Suprapubic skin (tissue), 4 donors: ENCODE measurements at regions not wholly inside any gene's neighbourhood (a gene's known extent, or its start where the extent isn't known, plus 50 kb on each side); places are given as distances from the start of the nearest gene placed in this dataset.

Experiments used
- DNase-seq, 2 donors: peaks; one replicate each; pipeline ENCODE4 v3.0.0-alpha.2; 2019; ENCODE audit warnings: low spot score in 2 of 2
- H3K27ac ChIP-seq: fragments of 200-600 bp; sonication (generic); one replicate; pipeline ENCODE4 v1.5.1; 2019
- H3K27me3 ChIP-seq: fragments of 200-600 bp; sonication (generic); one replicate; pipeline ENCODE4 v1.5.1; 2019
- H3K36me3 ChIP-seq: fragments of 200-600 bp; sonication (generic); one replicate; pipeline ENCODE4 v1.5.1; 2019
- H3K4me1 ChIP-seq: fragments of 200-600 bp; sonication (generic); one replicate; pipeline ENCODE4 v1.5.1; 2019
- H3K4me3 ChIP-seq: fragments of 200-600 bp; sonication (generic); one replicate; pipeline ENCODE4 v1.5.1; 2019; ENCODE audit warnings: mild to moderate bottlenecking
- H3K9me3 ChIP-seq: fragments of 200-600 bp; sonication (generic); one replicate; pipeline ENCODE4 v1.5.1; 2019
- EP300 ChIP-seq: sonication (generic); formaldehyde crosslinking; IDR thresholded peaks from one replicate; pipeline ENCODE4 v1.6.1; 2017; ENCODE audit warnings: antibody characterized with exemption
- POLR2A ChIP-seq, 2 donors: fragments of 450-650 bp; IDR thresholded peaks; one replicate each; pipeline ENCODE4 v1.6.1; 2017; ENCODE audit warnings: antibody characterized with exemption in 2 of 2, mild to moderate bottlenecking in 2 of 2, moderate library complexity in 2 of 2
- POLR2AphosphoS5 ChIP-seq, 3 donors: sonication (generic); formaldehyde crosslinking; IDR thresholded peaks; one replicate each; pipeline ENCODE4 v1.6.1; 2017; ENCODE audit warnings: antibody characterized with exemption in 3 of 3
- WGBS: methylation state at CpG from one replicate; pipeline ENCODE4 v1.1.5; 2018; 5-methylcytosine and 5-hydroxymethylcytosine counted together
- TF ChIP-seq, protein P1 (sequence below), 2 donors: fragments of 200-600 bp in 1 of 2; fragments of 450-650 bp in 1 of 2; sonication (generic) in 1 of 2; IDR thresholded peaks; one replicate each; pipeline ENCODE4 v1.5.1; 2016 to 2019; ENCODE audit warnings: antibody characterized with exemption in 2 of 2, mild to moderate bottlenecking in 1 of 2, moderate library complexity in 1 of 2

DNA sequence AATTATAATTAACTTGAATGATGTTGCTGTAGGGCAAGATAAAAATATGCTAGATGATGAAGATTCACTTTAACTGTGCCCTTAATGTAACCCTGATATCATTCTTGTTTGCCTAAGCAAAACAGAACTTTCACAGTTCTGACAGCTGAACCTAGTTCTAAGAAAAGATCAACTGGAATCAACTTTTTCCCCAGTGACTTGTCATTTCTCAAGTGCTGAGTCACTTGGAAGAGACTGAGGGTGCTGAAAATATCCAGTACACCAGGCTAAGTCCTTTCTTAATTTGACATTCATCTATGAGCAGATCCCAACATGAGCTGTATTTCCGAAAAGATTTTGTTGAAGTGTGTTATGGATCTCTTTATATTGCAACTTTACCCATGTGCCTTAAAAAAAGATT is 140.4 kb downstream of the MID1IP1 start:
- peak overlapping the region; percentile 70 for H3K27ac ChIP-seq
- DNase-seq, result no peak
- peaks cover 3% of the 10 kb centered on the region for H3K4me1 ChIP-seq
- no peak overlapping the region for H3K4me3 ChIP-seq
- TF ChIP-seq EP300, result no peak
- no peak for TF ChIP-seq POLR2AphosphoS5 (IDR thresholded peaks at IDR 0.05)
- TF ChIP-seq POLR2A (IDR thresholded peaks at IDR 0.05), result no peak
- TF ChIP-seq, protein P1, sequence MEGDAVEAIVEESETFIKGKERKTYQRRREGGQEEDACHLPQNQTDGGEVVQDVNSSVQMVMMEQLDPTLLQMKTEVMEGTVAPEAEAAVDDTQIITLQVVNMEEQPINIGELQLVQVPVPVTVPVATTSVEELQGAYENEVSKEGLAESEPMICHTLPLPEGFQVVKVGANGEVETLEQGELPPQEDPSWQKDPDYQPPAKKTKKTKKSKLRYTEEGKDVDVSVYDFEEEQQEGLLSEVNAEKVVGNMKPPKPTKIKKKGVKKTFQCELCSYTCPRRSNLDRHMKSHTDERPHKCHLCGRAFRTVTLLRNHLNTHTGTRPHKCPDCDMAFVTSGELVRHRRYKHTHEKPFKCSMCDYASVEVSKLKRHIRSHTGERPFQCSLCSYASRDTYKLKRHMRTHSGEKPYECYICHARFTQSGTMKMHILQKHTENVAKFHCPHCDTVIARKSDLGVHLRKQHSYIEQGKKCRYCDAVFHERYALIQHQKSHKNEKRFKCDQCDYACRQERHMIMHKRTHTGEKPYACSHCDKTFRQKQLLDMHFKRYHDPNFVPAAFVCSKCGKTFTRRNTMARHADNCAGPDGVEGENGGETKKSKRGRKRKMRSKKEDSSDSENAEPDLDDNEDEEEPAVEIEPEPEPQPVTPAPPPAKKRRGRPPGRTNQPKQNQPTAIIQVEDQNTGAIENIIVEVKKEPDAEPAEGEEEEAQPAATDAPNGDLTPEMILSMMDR (IDR thresholded peaks at IDR 0.05), result no peak
- no peaks in the 10 kb centered on the region for H3K9me3 ChIP-seq
- no peaks in the 10 kb centered on the region for H3K36me3 ChIP-seq
- no peaks in the 10 kb centered on the region for H3K27me3 ChIP-seq
- WGBS, result 82% methylated on average over 1 of the region's 1 CpG

DNA sequence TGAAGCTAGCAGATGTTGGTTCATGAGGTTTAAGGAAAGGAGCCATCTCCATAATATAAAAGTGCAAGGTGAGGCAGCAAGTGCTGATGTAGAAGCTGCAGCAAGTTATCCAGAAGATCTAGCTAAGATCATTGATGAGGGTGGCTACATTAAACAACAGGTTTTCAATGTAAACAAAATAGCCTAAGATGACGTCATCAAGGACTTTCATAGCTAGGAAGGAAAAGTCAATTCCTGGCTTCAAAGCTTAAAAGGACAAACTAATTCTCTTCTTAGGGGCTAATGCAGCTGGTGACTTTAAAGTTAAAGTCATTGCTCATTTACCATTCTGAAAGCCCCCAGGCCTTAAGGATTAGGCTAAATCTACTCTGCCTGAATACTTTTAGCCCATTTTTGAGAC is 141.9 kb downstream of the MID1IP1 start:
- TF ChIP-seq, protein P1 (IDR thresholded peaks at IDR 0.05), result no peak
- TF ChIP-seq POLR2AphosphoS5 (IDR thresholded peaks at IDR 0.05) (no peak), EP300 (no peak), POLR2A (IDR thresholded peaks at IDR 0.05) (no peak)
- no peaks in the 10 kb centered on the region for H3K36me3 ChIP-seq
- H3K4me3 ChIP-seq, result no peak overlapping the region
- H3K9me3 ChIP-seq, result no peaks in the 10 kb centered on the region
- H3K27ac ChIP-seq, result no peak overlapping the region
- H3K4me1 ChIP-seq, result peaks cover 3% of the 10 kb centered on the region
- DNase-seq, result no peak
- WGBS, result 61% methylated on average over 1 of the region's 1 CpG
- H3K27me3 ChIP-seq, result no peaks in the 10 kb centered on the region

DNA sequence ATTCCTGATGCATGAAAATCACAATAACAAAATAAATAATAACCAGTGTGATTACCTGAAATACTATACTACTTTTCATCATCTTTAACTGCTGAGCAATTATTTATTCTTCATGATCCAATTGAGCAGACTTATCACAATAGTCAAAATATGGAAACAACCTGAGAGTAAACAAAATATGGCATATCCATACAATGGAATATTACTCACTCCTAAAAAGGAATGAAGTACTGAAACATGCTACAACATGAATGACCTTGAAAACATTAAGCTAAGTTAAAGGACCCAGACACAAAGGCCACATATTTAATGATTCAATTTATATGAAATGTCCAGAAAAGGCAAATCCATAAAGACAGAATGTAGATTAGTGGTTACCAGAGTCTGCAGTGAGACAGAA is 146.8 kb downstream of the MID1IP1 start:
- TF ChIP-seq EP300, result no peak
- TF ChIP-seq, protein P1 (IDR thresholded peaks at IDR 0.05), result no peak
- no peak for TF ChIP-seq POLR2A (IDR thresholded peaks at IDR 0.05)
- TF ChIP-seq POLR2AphosphoS5 (IDR thresholded peaks at IDR 0.05), result no peak
- no peaks in the 10 kb centered on the region for H3K9me3 ChIP-seq
- no peak for DNase-seq
- no peak overlapping the region for H3K4me3 ChIP-seq
- no peaks in the 10 kb centered on the region for H3K36me3 ChIP-seq
- H3K4me1 ChIP-seq, result no peaks in the 10 kb centered on the region
- H3K27me3 ChIP-seq, result no peaks in the 10 kb centered on the region
- no peak overlapping the region for H3K27ac ChIP-seq

DNA sequence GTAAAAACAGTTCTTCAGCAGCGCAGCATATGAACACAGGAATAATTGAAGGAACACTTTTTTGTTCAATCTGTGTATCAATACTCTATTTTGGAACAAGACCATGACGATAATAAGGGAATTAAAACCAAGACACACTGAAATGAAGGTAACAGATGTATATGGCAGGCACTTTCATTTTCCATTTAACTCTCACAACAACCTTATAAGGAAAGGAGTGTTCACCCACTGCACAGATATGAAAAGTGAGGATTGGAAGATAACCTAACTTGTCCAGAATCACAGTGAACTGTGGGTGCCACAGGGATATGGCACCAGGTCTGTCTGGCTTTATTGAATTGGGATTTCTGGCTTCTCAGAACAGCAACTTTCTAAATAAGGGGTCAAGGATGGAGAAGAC is 153.3 kb downstream of the MID1IP1 start:
- H3K9me3 ChIP-seq, result no peaks in the 10 kb centered on the region
- DNase-seq, result no peak
- no peaks in the 10 kb centered on the region for H3K36me3 ChIP-seq
- no peak for TF ChIP-seq POLR2A (IDR thresholded peaks at IDR 0.05)
- no peak for TF ChIP-seq EP300
- TF ChIP-seq POLR2AphosphoS5 (IDR thresholded peaks at IDR 0.05), result no peak
- TF ChIP-seq, protein P1 (IDR thresholded peaks at IDR 0.05), result no peak
- H3K4me1 ChIP-seq, result no peaks in the 10 kb centered on the region
- H3K27ac ChIP-seq, result no peak overlapping the region
- WGBS, result 77% methylated on average over 2 of the region's 2 CpGs
- H3K27me3 ChIP-seq, result no peaks in the 10 kb centered on the region
- H3K4me3 ChIP-seq, result no peak overlapping the region

DNA sequence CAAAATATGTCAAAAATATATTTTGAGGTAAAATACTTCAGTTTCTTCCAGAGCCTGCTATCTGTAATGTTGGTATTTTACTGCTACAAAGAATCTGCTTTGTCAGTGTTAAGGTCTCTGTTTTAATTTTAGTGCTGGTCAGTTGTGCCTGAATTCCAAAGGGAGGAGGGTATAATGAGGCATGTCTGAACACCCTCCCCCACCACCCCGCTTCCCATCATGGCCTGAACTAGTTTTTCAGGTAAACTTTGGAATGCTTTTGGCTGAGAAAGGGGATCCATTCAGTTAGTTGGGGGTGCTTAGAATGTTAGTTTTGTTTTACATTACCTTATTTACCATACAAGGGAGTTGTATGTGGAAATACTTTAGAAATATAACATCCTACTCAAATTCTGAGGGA is 158.5 kb downstream of the MID1IP1 start:
- no peaks in the 10 kb centered on the region for H3K27me3 ChIP-seq
- H3K4me3 ChIP-seq, result no peak overlapping the region
- H3K36me3 ChIP-seq, result no peaks in the 10 kb centered on the region
- no peak for DNase-seq
- no peak overlapping the region for H3K27ac ChIP-seq
- WGBS, result 67% methylated on average over 1 of the region's 1 CpG
- no peaks in the 10 kb centered on the region for H3K4me1 ChIP-seq
- no peak for TF ChIP-seq POLR2AphosphoS5 (IDR thresholded peaks at IDR 0.05)
- no peaks in the 10 kb centered on the region for H3K9me3 ChIP-seq

DNA sequence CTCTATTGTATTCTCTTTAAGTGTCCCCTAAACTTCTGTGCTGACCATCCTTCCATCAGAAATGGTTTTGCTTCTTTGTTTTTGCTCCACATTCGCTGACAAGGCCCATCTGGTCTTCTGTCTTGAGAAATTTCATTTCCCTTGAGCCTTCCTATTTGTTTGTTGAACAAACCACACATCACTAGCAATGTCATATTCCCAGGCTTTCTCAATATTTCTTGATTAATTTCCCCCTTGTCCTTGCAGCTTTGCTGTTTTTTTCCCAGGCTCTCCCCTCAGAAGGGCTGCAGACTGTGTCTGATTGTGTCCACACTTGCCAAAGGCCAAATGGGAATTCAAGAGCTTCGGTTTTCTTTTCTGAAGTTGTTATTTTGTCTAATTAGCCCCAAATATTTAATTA is 158.9 kb downstream of the MID1IP1 start:
- Histone ChIP-seq H3K9me3 (no peaks in the 10 kb centered on the region), H3K4me3 (no peak overlapping the region), H3K27ac (no peak overlapping the region), H3K36me3 (no peaks in the 10 kb centered on the region), H3K27me3 (no peaks in the 10 kb centered on the region), H3K4me1 (no peaks in the 10 kb centered on the region)
- no peak for TF ChIP-seq POLR2A (IDR thresholded peaks at IDR 0.05)
- no peak for TF ChIP-seq EP300
- TF ChIP-seq, protein P1 (IDR thresholded peaks at IDR 0.05), result no peak
- no peak for TF ChIP-seq POLR2AphosphoS5 (IDR thresholded peaks at IDR 0.05)
- DNase-seq, result no peak
- WGBS, result 61% methylated on average over 2 of the region's 2 CpGs
